ENCODE measurements at regions not wholly inside any gene's neighbourhood (a gene's known extent, or its start where the extent isn't known, plus 50 kb on each side); places are given as distances from the start of the nearest gene placed in this dataset.
"Not testable (repeated sequence)": the region's sequence is repeated elsewhere in the genome, so short reads cannot be mapped to it uniquely, and the experiment has no call there.

DNA sequence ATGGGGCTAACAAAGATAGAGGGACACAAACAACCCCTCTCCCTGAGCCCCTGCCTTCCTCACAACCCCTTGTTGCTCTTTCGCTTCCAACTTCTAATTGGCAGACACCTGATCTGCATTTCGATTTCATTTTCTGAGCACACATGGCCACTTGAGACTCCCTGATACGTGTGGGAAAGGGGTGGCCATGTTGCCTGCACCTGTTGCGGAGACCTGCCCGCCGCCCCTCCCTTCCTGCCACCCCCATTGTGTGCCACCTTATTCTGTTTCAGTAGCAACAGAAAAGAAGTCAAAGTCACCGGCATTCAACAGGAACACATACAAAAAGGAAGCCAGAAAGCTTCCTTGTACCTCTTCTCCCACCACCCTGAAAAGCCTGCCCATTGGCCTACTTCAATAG is 254.7 kb upstream of the SOX9 start:
- no peak for DNase-seq (ENCODE audit: low read depth in 2 of 3, low spot score in 1 of 3)

- DNase-seq (ENCODE audit: low read depth in 2 of 3, low spot score in 1 of 3): no peak
Observed at GRCh38 chr17:71869293-71869692, 251.5 kb upstream of the SOX9 start.

DNA sequence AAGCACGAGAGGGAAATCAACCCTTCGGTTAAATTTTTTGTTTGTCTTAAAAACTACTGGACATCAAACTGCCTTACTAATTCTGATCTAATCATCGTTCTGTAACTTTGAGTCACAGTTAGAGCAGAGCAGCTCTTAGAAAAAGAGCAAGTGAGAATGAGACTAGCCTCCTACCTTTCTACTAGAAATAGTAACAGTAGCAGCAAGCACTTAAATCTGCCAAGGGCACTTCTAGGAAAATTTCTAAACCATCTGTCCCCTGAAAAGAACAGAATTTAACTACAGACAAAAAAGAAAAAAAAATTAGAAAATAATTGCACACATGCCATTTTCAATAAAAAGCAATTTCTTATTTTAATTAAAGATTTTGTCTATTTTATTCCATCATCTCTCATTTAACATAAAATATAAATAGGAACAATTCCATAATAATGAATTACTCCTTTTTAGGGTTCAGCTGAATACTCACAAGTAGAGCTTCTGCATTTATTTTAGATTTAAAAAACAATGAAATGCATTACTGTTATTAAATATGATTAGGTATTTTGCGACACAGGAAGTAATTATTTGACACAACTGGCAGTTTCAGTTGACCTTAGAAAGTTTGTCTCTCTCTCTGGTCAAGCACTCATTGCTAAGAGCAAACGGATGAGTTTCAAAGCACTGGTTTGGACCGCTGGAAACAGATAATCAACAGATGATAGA is 250.8 kb upstream of the SOX9 start:
- no peak for DNase-seq (ENCODE audit: low read depth in 2 of 3, low spot score in 1 of 3)

DNA sequence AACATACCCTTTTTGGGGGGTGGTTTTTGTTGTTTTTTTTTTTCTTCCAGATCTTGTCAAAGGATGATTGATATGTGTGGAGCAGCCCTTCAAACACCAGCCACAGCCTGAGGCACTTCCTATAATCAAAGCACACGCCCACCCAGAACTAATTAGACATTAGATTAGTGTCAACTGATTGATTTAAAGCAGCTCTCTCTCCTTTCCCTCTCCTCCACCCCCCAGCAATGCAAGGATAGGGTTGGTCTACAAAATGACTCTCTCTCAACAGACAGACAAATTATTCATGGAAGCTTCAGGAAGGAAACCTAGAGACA is 250.3 kb upstream of the SOX9 start:
- DNase-seq (ENCODE audit: low read depth in 2 of 3, low spot score in 1 of 3): no peak

DNA sequence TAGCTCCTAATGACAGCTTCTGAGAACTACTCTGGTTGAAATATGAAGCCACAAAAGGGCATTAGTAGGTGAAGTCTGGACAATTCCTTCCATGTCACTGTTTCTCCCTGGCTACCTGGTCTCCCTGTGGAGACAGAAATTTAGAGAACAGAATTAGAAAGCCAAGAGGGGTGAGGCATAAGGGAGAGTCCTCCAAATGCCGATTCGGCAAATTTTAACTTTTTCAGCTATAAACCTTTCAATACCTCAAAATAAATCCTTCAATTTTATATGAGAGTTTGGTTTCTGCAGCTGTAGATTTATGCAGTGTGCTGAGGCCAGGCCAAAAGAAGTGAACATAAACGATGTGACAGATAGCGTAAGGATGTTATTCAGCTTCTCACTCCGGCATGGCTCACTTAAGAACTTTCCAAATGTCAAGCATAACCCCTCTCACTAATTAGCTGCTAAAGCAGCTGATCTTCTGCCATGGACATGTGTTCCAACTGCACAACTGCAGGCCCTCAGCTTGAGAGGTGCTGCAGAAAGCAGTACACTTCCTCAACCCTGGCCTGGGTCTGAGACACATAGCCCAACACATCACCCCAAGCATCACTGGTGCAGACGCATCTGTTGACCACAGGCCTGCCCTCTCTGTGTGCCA is 247.9 kb upstream of the SOX9 start:
- DNase-seq (ENCODE audit: low read depth in 2 of 3, low spot score in 1 of 3): no peak

GRCh38 chr17:71874773-71875172 is 246.0 kb upstream of the SOX9 start:
- not testable (repeated sequence) for DNase-seq (ENCODE audit: low read depth in 2 of 3, low spot score in 1 of 3)

- no peak for DNase-seq (ENCODE audit: low read depth in 2 of 3, low spot score in 1 of 3)
Observed at GRCh38 chr17:71878271-71878670, 242.5 kb upstream of the SOX9 start.

GRCh38 chr17:71878998-71879397 is 241.8 kb upstream of the SOX9 start:
- DNase-seq (ENCODE audit: low read depth in 2 of 3, low spot score in 1 of 3): no peak

GRCh38 chr17:71881041-71881440 is 239.8 kb upstream of the SOX9 start:
- no peak for DNase-seq (ENCODE audit: low read depth in 2 of 3, low spot score in 1 of 3)

DNA sequence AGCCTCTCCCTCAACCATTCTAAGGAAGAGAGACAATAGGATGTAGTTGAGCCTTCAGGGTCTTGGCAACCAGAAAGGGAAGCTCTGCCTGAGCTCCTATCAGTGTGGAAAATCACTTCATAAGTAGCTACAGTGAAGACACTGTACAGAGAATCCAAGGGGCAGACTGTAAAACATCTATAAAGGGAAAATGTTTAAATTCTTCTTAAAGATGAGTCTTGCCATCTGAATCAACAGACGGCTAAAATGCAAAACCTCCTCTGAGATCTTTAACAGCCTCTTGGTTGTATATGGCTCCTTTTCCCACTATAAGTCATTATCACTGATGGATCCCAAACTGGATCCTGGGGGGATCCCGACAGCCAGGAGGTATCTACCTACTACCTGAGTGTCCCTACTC is 239.2 kb upstream of the SOX9 start:
- DNase-seq (ENCODE audit: low read depth in 2 of 3, low spot score in 1 of 3): no peak

DNA sequence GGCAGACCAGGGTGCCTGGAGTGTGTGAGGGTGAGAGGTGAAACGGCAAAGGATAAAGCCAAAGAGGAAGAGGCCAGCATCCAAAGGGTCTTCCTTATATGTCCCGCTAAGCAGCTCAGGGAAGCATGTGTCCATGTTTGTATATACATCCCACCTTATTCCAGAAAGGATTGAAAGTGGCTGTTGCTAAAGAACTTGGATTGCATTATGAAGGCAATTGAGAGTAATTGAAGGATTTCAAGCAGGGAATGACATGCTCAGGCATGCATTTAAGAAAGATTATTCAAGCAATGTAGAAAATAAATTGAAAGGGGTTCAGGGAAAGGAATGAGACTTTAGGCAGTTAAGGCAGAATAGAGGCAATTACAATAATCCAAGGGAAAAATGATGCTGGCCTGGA is 237.6 kb upstream of the SOX9 start:
- DNase-seq (ENCODE audit: low read depth in 2 of 3, low spot score in 1 of 3): no peak

GRCh38 chr17:71883845-71884244 is 237.0 kb upstream of the SOX9 start:
- DNase-seq (ENCODE audit: low read depth in 2 of 3, low spot score in 1 of 3): no peak

DNA sequence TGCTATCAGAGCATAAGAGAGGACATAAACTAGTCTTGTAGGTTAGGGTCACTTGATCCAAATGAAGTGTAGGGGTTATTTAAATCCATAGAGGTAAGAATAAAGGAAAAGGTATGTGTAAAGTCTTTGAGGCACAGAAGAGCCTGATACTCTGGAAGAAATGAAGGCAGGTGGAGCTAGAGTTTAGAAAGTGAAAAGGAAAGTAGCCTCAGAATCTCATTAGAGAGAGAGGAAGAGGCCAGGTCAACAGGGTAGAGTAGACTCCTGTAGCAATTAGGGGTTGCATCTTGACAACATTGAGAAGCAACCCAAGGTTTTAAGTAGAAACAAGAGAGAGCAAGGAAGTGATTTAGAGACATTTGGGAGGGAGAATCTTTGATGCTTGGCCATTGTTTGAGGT is 235.2 kb upstream of the SOX9 start:
- no peak for DNase-seq (ENCODE audit: low read depth in 2 of 3, low spot score in 1 of 3)

DNA sequence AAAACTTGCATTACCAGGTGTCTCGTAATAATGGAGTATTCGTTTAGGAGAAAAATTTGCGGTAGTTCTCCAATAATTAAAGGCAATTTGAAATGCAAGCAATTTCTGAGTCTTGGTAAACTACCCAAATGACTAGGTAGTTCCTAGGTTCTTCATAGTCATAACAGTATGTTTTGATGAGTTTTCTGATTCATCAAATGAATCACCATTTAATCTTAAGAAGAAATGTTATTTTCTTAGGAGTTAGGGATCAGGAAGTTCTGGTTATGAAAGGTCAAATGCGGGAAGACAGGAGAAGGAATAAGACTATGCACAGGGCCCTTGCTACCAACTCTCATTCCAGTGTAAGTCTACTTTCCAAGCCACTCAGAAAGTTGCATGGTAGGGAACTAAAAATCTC is 221.5 kb upstream of the SOX9 start:
- no peak for DNase-seq (ENCODE audit: low read depth in 2 of 3, low spot score in 1 of 3)

GRCh38 chr17:71900621-71901229 is 220.1 kb upstream of the SOX9 start:
- DNase-seq (ENCODE audit: low read depth in 2 of 3, low spot score in 1 of 3): no peak

GRCh38 chr17:71902894-71903506 is 217.8 kb upstream of the SOX9 start:
- DNase-seq (ENCODE audit: low read depth in 2 of 3, low spot score in 1 of 3): no peak

DNA sequence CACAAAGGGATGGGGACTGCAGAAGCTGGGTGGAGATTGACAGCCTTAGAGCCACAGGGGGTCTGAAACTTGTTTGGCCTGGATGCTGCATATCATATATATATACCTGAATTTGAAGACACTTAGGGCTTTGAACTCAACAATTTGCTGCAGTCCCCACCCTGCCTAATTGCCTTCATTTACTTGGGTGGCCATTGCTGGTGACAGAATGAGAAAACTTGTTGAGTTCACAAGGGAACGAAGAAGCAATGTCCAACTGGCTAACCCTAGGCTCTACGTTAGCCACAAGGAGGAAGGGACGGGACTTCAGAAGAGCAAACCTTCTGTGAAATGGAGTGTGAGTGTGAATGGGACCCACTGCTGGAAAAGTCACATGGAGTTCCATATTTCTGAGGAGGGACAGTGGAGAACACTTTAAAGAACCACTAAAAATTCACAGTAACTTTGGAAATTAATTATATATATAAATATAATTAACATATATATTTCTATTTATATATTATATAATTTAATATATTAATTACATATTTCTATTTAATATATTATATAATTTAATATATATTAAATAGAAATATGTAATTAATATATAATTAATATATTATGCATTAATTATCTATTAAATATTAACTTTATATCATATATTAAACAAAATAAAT is 215.3 kb upstream of the SOX9 start:
- DNase-seq (ENCODE audit: low read depth in 2 of 3, low spot score in 1 of 3): no peak

GRCh38 chr17:71909155-71909554 is 211.7 kb upstream of the SOX9 start:
- DNase-seq (ENCODE audit: low read depth in 2 of 3, low spot score in 1 of 3): no peak

GRCh38 chr17:71910002-71910401 is 210.8 kb upstream of the SOX9 start:
- no peak for DNase-seq (ENCODE audit: low read depth in 2 of 3, low spot score in 1 of 3)

DNA sequence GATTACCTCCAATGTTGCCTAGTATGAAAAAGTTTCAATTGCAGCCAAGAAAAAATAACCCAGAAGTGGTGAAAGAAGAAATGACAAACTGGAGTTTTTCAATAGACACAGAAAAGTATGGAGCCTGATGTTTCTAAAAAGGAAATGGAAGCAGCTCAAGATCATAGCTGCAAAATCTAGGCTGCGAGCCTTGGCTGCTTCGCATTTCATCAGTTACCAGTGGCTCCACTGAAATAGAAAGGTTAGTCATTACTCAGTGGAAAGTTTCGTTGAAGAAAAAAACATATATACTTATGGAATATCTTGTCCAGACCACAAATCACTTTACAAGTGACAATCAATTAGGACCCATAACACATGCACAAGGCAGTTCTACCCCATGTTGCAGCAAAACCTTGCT is 206.8 kb upstream of the SOX9 start:
- no peak for DNase-seq (ENCODE audit: low read depth in 2 of 3, low spot score in 1 of 3)

DNA sequence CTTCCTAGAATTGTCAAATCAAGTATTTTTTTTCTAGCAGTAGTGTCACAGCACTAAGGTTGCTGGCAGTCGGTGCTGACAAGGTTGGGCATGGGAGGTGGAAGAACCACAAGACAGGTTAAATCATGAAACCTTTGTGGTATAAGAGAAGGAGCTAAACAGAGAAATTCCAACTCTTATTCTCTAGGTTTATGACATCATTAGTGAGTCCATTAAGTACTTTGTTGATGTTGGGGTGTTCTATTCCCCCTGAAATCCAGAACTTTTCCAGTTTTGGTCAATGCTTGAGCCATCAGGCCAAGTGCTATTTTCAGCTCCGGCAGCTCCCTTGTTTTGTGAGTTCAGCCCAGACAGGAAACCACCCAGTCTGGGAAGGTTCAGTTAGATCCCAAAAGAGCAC is 206.0 kb upstream of the SOX9 start:
- no peak for DNase-seq (ENCODE audit: low read depth in 2 of 3, low spot score in 1 of 3)

DNA sequence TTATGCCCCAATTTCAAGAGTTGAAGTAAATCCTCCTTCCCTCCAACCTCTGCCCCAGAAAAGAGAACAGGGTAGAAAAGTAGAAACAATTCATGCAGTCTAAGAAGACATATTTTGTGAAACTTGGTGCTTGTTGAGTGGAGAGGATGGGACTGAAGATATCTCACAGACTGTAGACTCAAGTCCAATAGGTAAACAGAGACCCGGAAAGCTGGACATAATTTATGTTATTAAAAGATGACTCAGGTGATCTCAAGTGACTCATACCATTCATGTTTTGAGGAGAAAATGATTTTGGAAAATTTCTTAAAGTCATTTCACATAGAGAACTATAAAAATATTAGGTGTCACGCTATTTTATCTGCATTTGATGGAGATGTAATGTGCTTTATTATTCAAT is 203.1 kb upstream of the SOX9 start:
- DNase-seq (ENCODE audit: low read depth in 2 of 3, low spot score in 1 of 3): no peak
